ENCODE measurements at regions not wholly inside any gene's neighbourhood (a gene's known extent, or its start where the extent isn't known, plus 50 kb on each side); places are given as distances from the start of the nearest gene placed in this dataset.
"Not testable (repeated sequence)": the region's sequence is repeated elsewhere in the genome, so short reads cannot be mapped to it uniquely, and the experiment has no call there.

DNA sequence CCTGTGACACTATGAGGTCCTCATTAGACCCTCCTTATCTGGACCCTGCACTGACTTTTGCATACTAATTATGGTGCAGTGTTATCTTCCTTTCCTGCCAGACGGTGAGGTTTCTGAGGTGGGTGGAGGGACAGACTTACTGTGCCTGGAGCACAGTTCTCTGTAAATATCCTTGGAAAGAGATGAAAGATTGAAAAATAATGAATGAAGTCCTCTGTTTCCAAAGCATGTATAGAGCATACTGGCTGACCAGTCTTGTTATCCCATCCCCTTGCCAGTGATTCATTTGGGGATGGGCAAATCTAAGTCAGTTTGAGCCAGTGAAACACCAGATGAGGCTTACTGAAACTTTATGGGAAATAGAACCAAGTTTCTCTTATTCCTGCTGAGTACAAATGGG, 152.6 kb upstream of the HDDC2 start:
- TF ChIP-seq CTCF (IDR thresholded peaks at IDR 0.05) (no peak), EZH2 (IDR thresholded peaks at IDR 0.05; ENCODE audit: borderline replicate concordance, insufficient read depth, low read depth, low read length, poor library complexity, severe bottlenecking) (no peak)

GRCh38 chr6:125458493-125458892, 156.7 kb upstream of the HDDC2 start:
- DNase-seq; H3K27me3 ChIP-seq (replicated peaks in 1 of 4; ENCODE audit: control extremely low read depth in 1 of 4, control insufficient read depth in 3 of 4, insufficient read depth in 4 of 4, low read length in 3 of 4); POLR2A ChIA-PET; H3K4me2 ChIP-seq (replicated peaks; ENCODE audit: low read depth, low read length, poor library complexity, severe bottlenecking); H3K4me1 ChIP-seq (ENCODE audit: control insufficient read depth in 2 of 2, insufficient read depth in 2 of 2, low read length in 2 of 2); H3K27ac Mint-ChIP-seq; CTCF ChIA-PET; H2AFZ ChIP-seq (ENCODE audit: insufficient read depth, low read depth, low read length, poor library complexity, severe bottlenecking); H4K20me1 ChIP-seq (ENCODE audit: control insufficient read depth, insufficient read depth, low read length, poor library complexity, severe bottlenecking); H3K4me3 Mint-ChIP-seq; H3K27me3 Mint-ChIP-seq; H3K27ac ChIP-seq (ENCODE audit: low read length in 2 of 2); H3K4me1 Mint-ChIP-seq; H3K9ac ChIP-seq (ENCODE audit: low read length); intact Hi-C loops (cut with micrococcal nuclease); H3K9me3 Mint-ChIP-seq (ENCODE audit: insufficient read depth); ATAC-seq (ENCODE audit: low read depth); H3K36me3 ChIP-seq (replicated peaks in 1 of 2; ENCODE audit: control extremely low read depth in 1 of 2, control insufficient read depth in 1 of 2, extremely low read depth in 1 of 2, insufficient read depth in 2 of 2, low read length in 1 of 2); H3K79me2 ChIP-seq (ENCODE audit: control insufficient read depth, insufficient read depth, low read length); H3K4me3 ChIP-seq (ENCODE audit: control extremely low read depth in 1 of 5, extremely low read depth in 1 of 5, insufficient read depth in 1 of 5, low read depth in 2 of 5, low read length in 4 of 5): not testable (repeated sequence)
- peaks cover 1 to 15% (median 12%) of the 10 kb centered on the region in 3 donors for H3K9me3 ChIP-seq (ENCODE audit: control extremely low read depth in 1 of 3, control insufficient read depth in 2 of 3, insufficient read depth in 1 of 3, low read length in 2 of 3)
- no CpG with 5 or more reads among the region's 1 CpG for WGBS (ENCODE audit: insufficient coverage)

More for the DNA sequence above, 152.6 kb upstream of the HDDC2 start:
- no peak overlapping the region for H3K4me3 ChIP-seq (ENCODE audit: control extremely low read depth in 1 of 5, extremely low read depth in 1 of 5, insufficient read depth in 1 of 5, low read depth in 2 of 5, low read length in 4 of 5)
- H3K9me3 ChIP-seq (ENCODE audit: control extremely low read depth in 1 of 3, control insufficient read depth in 2 of 3, insufficient read depth in 1 of 3, low read length in 2 of 3) = peaks cover 1 to 27% (median 17%) of the 10 kb centered on the region in 3 donors
- H3K27ac Mint-ChIP-seq = no peak overlapping the region
- H3K4me1 Mint-ChIP-seq = no peaks in the 10 kb centered on the region
- no peaks in the 10 kb centered on the region for H3K4me1 ChIP-seq (ENCODE audit: control insufficient read depth in 2 of 2, insufficient read depth in 2 of 2, low read length in 2 of 2)
- H3K4me2 ChIP-seq (replicated peaks; ENCODE audit: low read depth, low read length, poor library complexity, severe bottlenecking) = no peak overlapping the region
- H2AFZ ChIP-seq (ENCODE audit: insufficient read depth, low read depth, low read length, poor library complexity, severe bottlenecking) = no peak overlapping the region
- no CpG with 5 or more reads among the region's 1 CpG for WGBS (ENCODE audit: insufficient coverage)
- intact Hi-C loops (cut with micrococcal nuclease) = no loop called here
- peaks cover 2% of the 10 kb centered on the region for H3K9me3 Mint-ChIP-seq (ENCODE audit: insufficient read depth)
- no peaks in the 10 kb centered on the region for H3K27me3 Mint-ChIP-seq
- H3K27me3 ChIP-seq (replicated peaks in 1 of 4; ENCODE audit: control extremely low read depth in 1 of 4, control insufficient read depth in 3 of 4, insufficient read depth in 4 of 4, low read length in 3 of 4) = no peaks in the 10 kb centered on the region
- ATAC-seq (ENCODE audit: low read depth) = no peak
- H3K9ac ChIP-seq (ENCODE audit: low read length) = no peak overlapping the region
- ChIA-PET CTCF (no interaction called here), POLR2A (no interaction called here)
- H3K79me2 ChIP-seq (ENCODE audit: control insufficient read depth, insufficient read depth, low read length) = no peaks in the 10 kb centered on the region
- no peaks in the 10 kb centered on the region for H4K20me1 ChIP-seq (ENCODE audit: control insufficient read depth, insufficient read depth, low read length, poor library complexity, severe bottlenecking)
- H3K27ac ChIP-seq (ENCODE audit: low read length in 2 of 2) = no peak overlapping the region
- H3K36me3 ChIP-seq (replicated peaks in 1 of 2; ENCODE audit: control extremely low read depth in 1 of 2, control insufficient read depth in 1 of 2, extremely low read depth in 1 of 2, insufficient read depth in 2 of 2, low read length in 1 of 2) = no peaks in the 10 kb centered on the region
- DNase-seq = no peak
- H3K4me3 Mint-ChIP-seq = no peak overlapping the region

DNA sequence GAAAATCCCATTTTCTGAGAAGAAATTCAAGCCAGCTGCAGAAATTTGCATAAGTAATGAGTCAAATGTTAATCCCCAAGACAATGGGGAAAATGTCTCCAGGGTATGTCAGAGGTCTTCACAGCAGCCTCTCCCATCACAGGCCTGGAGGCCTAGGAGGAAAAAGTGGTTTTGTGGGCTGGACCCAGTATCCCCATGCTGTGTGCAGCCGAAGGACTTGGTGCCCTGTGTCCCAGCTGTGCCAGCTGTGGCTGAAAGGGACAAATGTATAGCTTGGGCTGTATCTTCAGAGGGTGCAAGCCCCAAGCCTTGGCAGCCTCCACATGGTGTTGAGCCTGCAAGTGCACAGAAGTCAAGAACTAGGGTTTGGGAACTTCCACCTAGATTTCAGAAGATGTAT, 163.6 kb upstream of the HDDC2 start:
- H2AFZ ChIP-seq (ENCODE audit: insufficient read depth, low read depth, low read length, poor library complexity, severe bottlenecking); H3K9ac ChIP-seq (ENCODE audit: low read length); H3K4me3 Mint-ChIP-seq; H3K36me3 ChIP-seq (replicated peaks in 1 of 2; ENCODE audit: control extremely low read depth in 1 of 2, control insufficient read depth in 1 of 2, extremely low read depth in 1 of 2, insufficient read depth in 2 of 2, low read length in 1 of 2); H3K9me3 Mint-ChIP-seq (ENCODE audit: insufficient read depth); H3K4me2 ChIP-seq (replicated peaks; ENCODE audit: low read depth, low read length, poor library complexity, severe bottlenecking); DNase-seq; H3K27me3 ChIP-seq (replicated peaks in 1 of 4; ENCODE audit: control extremely low read depth in 1 of 4, control insufficient read depth in 3 of 4, insufficient read depth in 4 of 4, low read length in 3 of 4); POLR2A ChIA-PET; H3K27ac Mint-ChIP-seq; H4K20me1 ChIP-seq (ENCODE audit: control insufficient read depth, insufficient read depth, low read length, poor library complexity, severe bottlenecking); H3K79me2 ChIP-seq (ENCODE audit: control insufficient read depth, insufficient read depth, low read length); H3K4me1 ChIP-seq (ENCODE audit: control insufficient read depth in 2 of 2, insufficient read depth in 2 of 2, low read length in 2 of 2); H3K9me3 ChIP-seq (ENCODE audit: control extremely low read depth in 1 of 3, control insufficient read depth in 2 of 3, insufficient read depth in 1 of 3, low read length in 2 of 3); intact Hi-C loops (cut with micrococcal nuclease); ATAC-seq (ENCODE audit: low read depth); H3K4me1 Mint-ChIP-seq; H3K27me3 Mint-ChIP-seq; CTCF ChIA-PET; H3K4me3 ChIP-seq (ENCODE audit: control extremely low read depth in 1 of 5, extremely low read depth in 1 of 5, insufficient read depth in 1 of 5, low read depth in 2 of 5, low read length in 4 of 5); H3K27ac ChIP-seq (ENCODE audit: low read length in 2 of 2): not testable (repeated sequence)
- WGBS (ENCODE audit: insufficient coverage) = 93% methylated on average over 1 of the region's 1 CpG
